ENCODE measurements at regions not wholly inside any gene's neighbourhood (a gene's known extent, or its start where the extent isn't known, plus 50 kb on each side); places are given as distances from the start of the nearest gene placed in this dataset.
A peak's percentile ranks its signal among the peaks of the same experiment; 100 is the strongest.
"Not testable (repeated sequence)": the region's sequence is repeated elsewhere in the genome, so short reads cannot be mapped to it uniquely, and the experiment has no call there.

- Histone ChIP-seq H3K9me3 (ENCODE audit: low read length) (peaks cover 21% of the 10 kb centered on the region), H3K27ac (ENCODE audit: low read depth, low read length, poor library complexity, severe bottlenecking) (no peak overlapping the region), H3K4me1 (ENCODE audit: insufficient read depth, low read length, poor library complexity, severe bottlenecking) (no peaks in the 10 kb centered on the region), H3K79me2 (ENCODE audit: insufficient read depth, low read depth, low read length) (no peaks in the 10 kb centered on the region), H3K9me2 (ENCODE audit: insufficient read depth, low read length) (no peaks in the 10 kb centered on the region), H3K36me3 (ENCODE audit: insufficient read depth, low read length) (no peaks in the 10 kb centered on the region; the same call in 1 of the 2 replicates), H3K4me3 (ENCODE audit: low read depth, low read length, poor library complexity, severe bottlenecking) (no peak overlapping the region), H2AFZ (ENCODE audit: low read length) (no peak overlapping the region), H3K4me2 (ENCODE audit: low read length) (no peak overlapping the region), H4K20me1 (ENCODE audit: insufficient read depth, low read length) (no peaks in the 10 kb centered on the region)
- intact Hi-C loops (cut with micrococcal nuclease; ENCODE audit: unreplicated experiment) = loop anchor here (2.0 kb wide), 1 partner anchor 100 kb away; no protein-coding TSS in a partner anchor
- ChIA-PET POLR2A (no interaction called here), CTCF (ENCODE audit: unreplicated experiment) (no interaction called here)
- TF ChIP-seq EZH2phosphoT487 (IDR thresholded peaks at IDR 0.05; ENCODE audit: borderline replicate concordance, low read depth, low read length) = no peak
- peak; percentile 74 for TF ChIP-seq CTCF (conservative IDR thresholded peaks at IDR 0.05; ENCODE audit: low read length)
- DNase-seq (ENCODE audit: low spot score) = peak; percentile 80
- no TSS peak for BruUV-seq (replicated peaks)
Observed at GRCh38 chr18:8882632-8883408, 177.5 kb downstream of the MTCL1 start.

- CTCF ChIA-PET (ENCODE audit: unreplicated experiment) = no interaction called here
- Histone ChIP-seq H3K79me2 (ENCODE audit: insufficient read depth, low read depth, low read length) (no peaks in the 10 kb centered on the region), H3K4me2 (ENCODE audit: low read length) (no peak overlapping the region), H3K4me3 (ENCODE audit: low read depth, low read length, poor library complexity, severe bottlenecking) (no peak overlapping the region), H4K20me1 (ENCODE audit: insufficient read depth, low read length) (no peaks in the 10 kb centered on the region), H3K4me1 (ENCODE audit: insufficient read depth, low read length, poor library complexity, severe bottlenecking) (no peaks in the 10 kb centered on the region), H2AFZ (ENCODE audit: low read length) (no peak overlapping the region), H3K9me3 (ENCODE audit: low read length) (peaks cover 21% of the 10 kb centered on the region), H3K36me3 (ENCODE audit: insufficient read depth, low read length) (no peaks in the 10 kb centered on the region; the same call in 1 of the 2 replicates), H3K27ac (ENCODE audit: low read depth, low read length, poor library complexity, severe bottlenecking) (no peak overlapping the region), H3K9me2 (ENCODE audit: insufficient read depth, low read length) (no peaks in the 10 kb centered on the region)
- no peak for DNase-seq (ENCODE audit: low spot score)
- no peak for TF ChIP-seq EZH2phosphoT487 (IDR thresholded peaks at IDR 0.05; ENCODE audit: borderline replicate concordance, low read depth, low read length)
- no peak for TF ChIP-seq CTCF (conservative IDR thresholded peaks at IDR 0.05; ENCODE audit: low read length)
- intact Hi-C loops (cut with micrococcal nuclease; ENCODE audit: unreplicated experiment) = loop anchor here (2.0 kb wide), 1 partner anchor 99 kb away; no protein-coding TSS in a partner anchor
- no TSS peak for BruUV-seq (replicated peaks)
- POLR2A ChIA-PET = no interaction called here
Observed at GRCh38 chr18:8883409-8883668, 178.0 kb downstream of the MTCL1 start.

- DNase-seq (ENCODE audit: low spot score); H2AFZ ChIP-seq (ENCODE audit: low read length); H3K4me1 ChIP-seq (ENCODE audit: insufficient read depth, low read length, poor library complexity, severe bottlenecking); H4K20me1 ChIP-seq (ENCODE audit: insufficient read depth, low read length); BruUV-seq (replicated peaks); H3K9me2 ChIP-seq (ENCODE audit: insufficient read depth, low read length); H3K4me3 ChIP-seq (ENCODE audit: low read depth, low read length, poor library complexity, severe bottlenecking); H3K9me3 ChIP-seq (ENCODE audit: low read length); H3K79me2 ChIP-seq (ENCODE audit: insufficient read depth, low read depth, low read length); intact Hi-C loops (cut with micrococcal nuclease; ENCODE audit: unreplicated experiment); CTCF ChIA-PET (ENCODE audit: unreplicated experiment); H3K36me3 ChIP-seq (ENCODE audit: insufficient read depth, low read length); H3K4me2 ChIP-seq (ENCODE audit: low read length); H3K27ac ChIP-seq (ENCODE audit: low read depth, low read length, poor library complexity, severe bottlenecking): not testable (repeated sequence)
- POLR2A ChIA-PET = interaction anchor here (1.1 to 2.2 kb wide), 3 partner anchors 22 to 94 kb away, joined by 3 to 6 read pairs (median 4); no protein-coding TSS in a partner anchor
Observed at GRCh38 chr18:8887877-8888276, 182.5 kb downstream of the MTCL1 start.

Measured in OCI-LY7 (cell line).